Esophagus (tissue), 2 donors: ENCODE measurements at regions not wholly inside any gene's neighbourhood (a gene's known extent, or its start where the extent isn't known, plus 50 kb on each side); places are given as distances from the start of the nearest gene placed in this dataset.
"Not testable (repeated sequence)": the region's sequence is repeated elsewhere in the genome, so short reads cannot be mapped to it uniquely, and the experiment has no call there.

Experiments used
- H3K27ac ChIP-seq, 2 donors: one replicate each; pipeline ENCODE4 v1.5.1; 2013; ENCODE audit warnings: low read depth in 2 of 2, mild to moderate bottlenecking in 2 of 2, inconsistent platforms in 1 of 2, low read length in 1 of 2, moderate library complexity in 1 of 2
- H3K27me3 ChIP-seq, 2 donors: one replicate each; pipeline ENCODE4 v1.6.1; 2013; ENCODE audit warnings: low read length in 2 of 2, control low read depth in 1 of 2, mild to moderate bottlenecking in 1 of 2; ENCODE audit not compliant: insufficient read depth in 2 of 2, control insufficient read depth in 1 of 2
- H3K36me3 ChIP-seq, 2 donors: one replicate each; pipeline ENCODE4 v1.6.1; 2013; ENCODE audit warnings: low read length in 1 of 2; ENCODE audit not compliant: control insufficient read depth in 2 of 2, insufficient read depth in 2 of 2
- H3K4me1 ChIP-seq, 2 donors: one replicate each; pipeline ENCODE4 v1.6.1; 2013; ENCODE audit warnings: low read length in 1 of 2; ENCODE audit not compliant: control insufficient read depth in 2 of 2, insufficient read depth in 2 of 2
- H3K4me3 ChIP-seq, 2 donors: one replicate each; pipeline ENCODE4 v1.5.1; 2013; ENCODE audit warnings: low read length in 2 of 2, mild to moderate bottlenecking in 2 of 2, low read depth in 1 of 2, moderate library complexity in 1 of 2
- H3K9me3 ChIP-seq, 2 donors: one replicate each; pipeline ENCODE4 v1.6.1; 2013; ENCODE audit warnings: mild to moderate bottlenecking in 2 of 2, low read depth in 1 of 2, low read length in 1 of 2, moderate library complexity in 1 of 2; ENCODE audit not compliant: control insufficient read depth in 2 of 2, insufficient read depth in 1 of 2
- WGBS, 2 donors: extraction: QIAGEN DNeasy Blood & Tissue Kit; methylation state at CpG; one replicate each; pipeline ENCODE4 v1.1.7; 2013; 5-methylcytosine and 5-hydroxymethylcytosine counted together
- donor health status: healthy with polysubstance abuse.
- donor health status: Bipolar disorder and iron deficiency.

DNA sequence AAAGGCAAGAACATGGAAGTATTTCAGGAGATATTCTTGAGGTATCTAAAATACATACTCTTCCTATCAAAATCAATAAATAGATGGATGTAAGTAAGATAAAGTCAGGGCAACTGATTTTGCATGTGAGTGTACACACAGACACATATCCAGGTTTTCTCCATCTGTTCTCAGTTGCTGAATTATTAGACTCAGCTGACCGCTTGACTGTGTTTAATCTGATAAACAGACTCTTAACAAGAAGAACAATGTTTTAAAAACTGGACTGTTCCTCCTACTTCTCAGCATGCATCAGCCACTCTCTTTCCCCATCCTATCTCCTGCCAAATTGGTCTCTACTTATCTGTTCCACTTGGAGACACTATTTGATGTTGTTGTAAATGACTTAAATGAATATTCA is 73.5 kb downstream of the GOLGA8G start:
- Histone ChIP-seq H3K9me3 (peaks cover 0 to 16% of the 10 kb centered on the region in 2 donors), H3K4me1 (no peaks in the 10 kb centered on the region), H3K27me3 (peaks cover 0 to 11% of the 10 kb centered on the region in 2 donors), H3K36me3 (no peaks in the 10 kb centered on the region), H3K4me3 (no peak overlapping the region), H3K27ac (no peak overlapping the region)
- WGBS, 2 donors, result 48 to 70% methylated on average over 1 of the region's 1 CpG

DNA sequence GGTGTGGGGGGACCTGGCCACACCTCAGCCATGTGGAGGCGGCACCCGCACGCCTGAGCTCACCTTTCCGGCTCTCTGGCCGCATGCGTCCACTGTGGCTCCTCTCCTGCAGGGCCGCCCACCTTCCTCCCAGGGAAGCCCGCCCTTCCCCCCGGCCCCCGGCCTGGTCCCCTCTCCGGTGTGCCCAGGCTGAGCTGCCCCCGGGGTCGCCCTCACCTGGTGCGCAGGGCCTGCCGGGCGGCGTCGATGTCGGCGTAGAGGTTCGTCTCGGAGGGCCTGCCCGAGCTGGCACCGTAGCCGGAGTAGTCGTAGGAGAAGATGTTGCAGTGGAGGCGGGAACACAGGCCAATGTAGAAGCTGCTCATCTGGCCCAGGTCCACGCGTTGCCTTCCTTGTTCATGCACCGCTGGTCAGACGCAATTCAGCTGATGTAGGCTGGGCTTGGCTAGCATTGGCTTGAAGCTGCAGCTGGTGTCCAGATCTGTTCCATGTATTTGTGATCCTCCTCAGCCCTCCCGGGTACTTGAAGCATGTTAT is 75.3 kb downstream of the GOLGA8G start:
- Histone ChIP-seq H3K9me3 (peaks cover 0 to 16% of the 10 kb centered on the region in 2 donors), H3K27me3 (peaks cover 0 to 11% of the 10 kb centered on the region in 2 donors)
- not testable (repeated sequence) for H3K4me1 ChIP-seq, H3K27ac ChIP-seq, H3K4me3 ChIP-seq, H3K36me3 ChIP-seq
- WGBS, 2 donors, result 87 to 88% methylated on average over 32 of the region's 32 CpGs

DNA sequence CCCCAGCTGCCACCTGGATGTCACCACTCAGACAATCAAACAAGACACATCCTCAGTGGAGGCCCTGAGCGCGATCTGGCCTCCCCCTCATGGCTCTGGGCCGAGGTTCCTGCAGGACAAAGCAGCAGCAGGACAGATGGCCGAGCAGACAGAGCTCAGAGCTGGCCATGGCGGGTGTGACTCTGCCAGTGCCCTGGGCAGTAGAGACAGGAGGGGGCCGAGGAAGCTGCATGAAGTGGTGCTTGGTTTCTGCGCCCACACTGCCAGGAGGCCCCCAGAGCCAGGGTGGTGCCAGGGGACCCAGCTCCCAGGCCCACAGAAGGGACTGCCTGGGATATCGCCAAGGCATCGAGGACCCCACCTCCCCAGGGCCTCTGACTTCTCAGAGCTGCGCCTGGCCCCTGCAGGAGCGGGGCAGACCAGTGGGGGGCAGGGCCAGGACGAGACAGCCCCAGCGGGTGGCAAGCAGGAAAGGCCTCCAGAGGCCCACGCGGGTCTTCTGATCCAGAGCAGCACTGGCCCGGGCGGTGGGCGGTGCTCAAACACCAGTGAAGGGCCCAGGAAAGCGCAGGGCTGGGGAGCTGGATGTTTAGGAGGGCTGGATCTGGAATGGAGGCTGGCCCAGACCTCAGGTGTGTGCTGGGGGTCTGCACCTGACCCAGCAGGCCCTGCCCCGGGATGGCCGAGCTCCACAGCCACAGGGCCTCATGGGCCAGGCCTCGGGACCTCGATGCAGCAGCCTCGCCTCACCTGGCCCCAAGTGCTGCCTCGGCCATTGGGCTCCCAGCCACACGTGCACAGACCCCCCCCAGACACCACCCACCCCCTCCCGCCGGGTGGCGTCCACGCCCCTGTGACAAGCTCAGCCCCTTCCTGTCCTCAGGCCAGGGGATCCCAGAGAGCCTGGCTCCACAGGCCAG is 76.0 kb downstream of the GOLGA8G start:
- Histone ChIP-seq H3K27me3 (peaks cover 0 to 11% of the 10 kb centered on the region in 2 donors), H3K36me3 (no peaks in the 10 kb centered on the region), H3K4me1 (no peaks in the 10 kb centered on the region), H3K4me3 (no peak overlapping the region), H3K27ac (no peak overlapping the region), H3K9me3 (peaks cover 0 to 16% of the 10 kb centered on the region in 2 donors)
- 81 to 84% methylated on average over 30 of the region's 30 CpGs for WGBS, 2 donors

DNA sequence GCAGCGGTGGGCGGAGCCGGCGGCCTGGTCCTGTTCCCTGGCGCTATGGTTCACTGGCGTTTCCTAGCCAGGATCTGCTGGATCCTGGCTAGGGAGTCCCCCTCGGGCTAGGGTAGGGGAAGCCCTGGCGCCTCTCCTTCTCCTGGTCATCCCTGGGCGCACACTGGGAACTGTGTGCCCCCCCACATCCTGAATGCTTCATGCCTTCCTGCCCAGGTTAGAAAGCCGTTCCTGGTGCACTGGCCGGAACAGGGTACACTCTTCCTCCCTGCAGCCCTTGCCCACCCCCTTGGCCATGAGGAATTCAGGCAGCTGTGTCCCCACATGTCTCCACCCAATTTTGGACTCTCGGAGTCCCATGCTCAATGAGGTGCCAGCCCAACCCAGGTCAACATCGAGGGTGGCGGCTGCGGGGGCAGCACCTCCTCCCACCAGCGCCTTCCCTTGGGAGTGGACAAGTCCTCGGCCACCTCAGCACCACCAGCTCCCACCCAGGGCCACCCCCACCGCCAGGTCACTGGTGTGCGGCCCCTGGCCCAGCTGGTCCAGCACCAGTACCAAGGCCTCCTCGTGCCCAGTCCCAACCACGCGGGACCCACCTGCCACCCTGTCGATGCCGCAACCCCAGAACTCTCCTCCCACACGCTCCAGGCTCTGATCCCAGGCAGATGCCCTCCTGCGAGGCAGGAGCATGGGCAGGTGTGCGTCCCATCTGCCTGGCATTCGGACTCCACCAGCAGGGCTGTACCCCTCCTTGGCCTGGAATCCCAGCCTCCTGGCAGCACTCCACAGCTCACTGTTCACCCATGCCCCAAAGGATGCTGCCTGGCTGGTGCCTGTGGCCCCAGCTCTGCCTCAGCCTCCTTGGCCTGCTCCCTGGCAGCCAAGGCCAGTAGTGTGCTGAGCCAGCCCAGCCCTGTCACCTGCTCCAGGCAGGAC is 77.0 kb downstream of the GOLGA8G start:
- H3K36me3 ChIP-seq, H3K4me1 ChIP-seq, H3K27ac ChIP-seq, H3K4me3 ChIP-seq: not testable (repeated sequence)
- 86 to 90% methylated on average over 21 to 23 of the region's 28 CpGs for WGBS, 2 donors
- Histone ChIP-seq H3K27me3 (peaks cover 0 to 11% of the 10 kb centered on the region in 2 donors), H3K9me3 (peaks cover 0 to 16% of the 10 kb centered on the region in 2 donors)

DNA sequence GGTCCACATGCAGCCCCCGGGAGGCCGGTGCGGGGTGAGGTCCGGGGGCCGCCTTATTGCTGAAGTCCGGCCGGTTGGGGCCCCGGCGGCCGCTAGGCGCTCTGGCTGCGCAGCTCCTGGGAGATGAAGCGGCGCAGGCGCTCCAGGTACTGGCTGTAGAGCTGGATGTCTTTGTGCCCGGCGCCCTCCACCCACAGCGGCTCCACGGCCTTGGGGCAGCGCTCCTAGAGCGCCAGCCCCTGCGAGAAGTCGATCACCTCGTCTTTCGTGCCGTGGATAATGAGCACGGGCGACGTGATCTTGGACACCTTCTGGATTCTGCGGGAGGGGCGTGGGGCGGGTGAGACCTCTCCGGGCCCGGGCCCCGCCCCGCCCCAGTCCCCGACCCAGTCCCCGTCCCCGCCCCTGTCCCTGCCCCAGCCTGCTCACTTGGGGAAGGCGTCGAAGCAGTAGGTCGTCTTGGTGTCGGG is 76.3 kb downstream of the GOLGA8F start:
- not testable (repeated sequence) for H3K36me3 ChIP-seq, H3K27ac ChIP-seq, H3K4me1 ChIP-seq
- H3K27me3 ChIP-seq, result peaks cover 0 to 11% of the 10 kb centered on the region in 2 donors
- peaks cover 0 to 16% of the 10 kb centered on the region in 2 donors for H3K9me3 ChIP-seq
- H3K4me3 ChIP-seq, result peak overlapping the region in 1 of 2 donors; percentile 16
- WGBS, 2 donors, result 2 to 3% methylated on average over 19 to 39 of the region's 43 CpGs
